HuH-7 (cell line): ENCODE measurements at regions not wholly inside any gene's neighbourhood (a gene's known extent, or its start where the extent isn't known, plus 50 kb on each side); places are given as distances from the start of the nearest gene placed in this dataset.
"Not testable (repeated sequence)": the region's sequence is repeated elsewhere in the genome, so short reads cannot be mapped to it uniquely, and the experiment has no call there.

Experiments used
- DNase-seq: peaks from one replicate; pipeline ENCODE4 v3.0.0; 2011; ENCODE audit warnings: low spot score

GRCh38 chr10:131581547-131581946, 270.0 kb upstream of the TCERG1L start:
- not testable (repeated sequence) for DNase-seq

- no peak for DNase-seq
These were observed 272.8 kb upstream of the TCERG1L start for GRCh38 chr10:131584287-131584686.

GRCh38 chr10:131585761-131586160, 274.2 kb upstream of the TCERG1L start:
- DNase-seq = no peak

- DNase-seq = no peak
These were observed 275.4 kb upstream of the TCERG1L start for GRCh38 chr10:131586958-131587357.

GRCh38 chr10:131587976-131588680, 276.6 kb upstream of the TCERG1L start:
- DNase-seq = no peak

GRCh38 chr10:131588704-131589220, 277.2 kb upstream of the TCERG1L start:
- DNase-seq = no peak

GRCh38 chr10:131590567-131590966, 279.0 kb upstream of the TCERG1L start:
- DNase-seq = no peak

GRCh38 chr10:131591936-131592335, 280.4 kb upstream of the TCERG1L start:
- no peak for DNase-seq

GRCh38 chr10:131609176-131609575, 291.6 kb upstream of the PPP2R2D start:
- no peak for DNase-seq

- DNase-seq = no peak
These were observed 285.7 kb upstream of the PPP2R2D start for GRCh38 chr10:131615150-131615549.

GRCh38 chr10:131616040-131616439, 284.8 kb upstream of the PPP2R2D start:
- no peak for DNase-seq

- no peak for DNase-seq
These were observed 283.5 kb upstream of the PPP2R2D start for GRCh38 chr10:131617113-131617858.

GRCh38 chr10:131618587-131619267, 282.1 kb upstream of the PPP2R2D start:
- DNase-seq = no peak

GRCh38 chr10:131620314-131620713, 280.5 kb upstream of the PPP2R2D start:
- no peak for DNase-seq

- DNase-seq = no peak
These were observed 279.9 kb upstream of the PPP2R2D start for GRCh38 chr10:131620904-131621303.

GRCh38 chr10:131621784-131622624, 278.8 kb upstream of the PPP2R2D start:
- no peak for DNase-seq

- DNase-seq = no peak
These were observed 275.8 kb upstream of the PPP2R2D start for GRCh38 chr10:131625041-131625440.

- no peak for DNase-seq
These were observed 274.5 kb upstream of the PPP2R2D start for GRCh38 chr10:131626274-131626673.

- DNase-seq = no peak
These were observed 271.6 kb upstream of the PPP2R2D start for GRCh38 chr10:131629026-131629770.

- DNase-seq = peak; percentile 36
These were observed 270.0 kb upstream of the PPP2R2D start for GRCh38 chr10:131630772-131631258.

- no peak for DNase-seq
These were observed 269.2 kb upstream of the PPP2R2D start for GRCh38 chr10:131631619-131632018.
